Upper lobe of left lung (tissue), 6 donors: ENCODE measurements at regions not wholly inside any gene's neighbourhood (a gene's known extent, or its start where the extent isn't known, plus 50 kb on each side); places are given as distances from the start of the nearest gene placed in this dataset.
"Not testable (repeated sequence)": the region's sequence is repeated elsewhere in the genome, so short reads cannot be mapped to it uniquely, and the experiment has no call there.

ENCODE experiments used
- ATAC-seq, 2 donors: fragments of 200-7000 bp; cut with Tn5 transposase; one replicate each; pipeline ENCODE4 v1.9.1; 2022; ENCODE audit warnings: mild to moderate bottlenecking in 2 of 2, moderate library complexity in 2 of 2; ENCODE audit not compliant: low FRiP score in 2 of 2
- DNase-seq, 2 donors: peaks; one replicate each; pipeline ENCODE4 v3.0.0-alpha.2; 2019 to 2020
- H3K27ac ChIP-seq, 4 donors: fragments of 200-600 bp; sonication (generic); one replicate each; pipeline ENCODE4 v1.5.1; 2016 to 2019
- H3K27me3 ChIP-seq, 4 donors: fragments of 200-600 bp; sonication (generic); one replicate each; pipeline ENCODE4 v1.5.1; 2017 to 2019
- H3K36me3 ChIP-seq, 4 donors: fragments of 200-600 bp; sonication (generic); one replicate each; pipeline ENCODE4 v1.5.1; 2016 to 2019
- H3K4me1 ChIP-seq, 4 donors: fragments of 200-600 bp; sonication (generic); one replicate each; pipeline ENCODE4 v1.5.1; 2018 to 2019
- H3K4me3 ChIP-seq, 4 donors: fragments of 200-600 bp; sonication (generic); one replicate each; pipeline ENCODE4 v1.5.1; 2017 to 2019; ENCODE audit warnings: mild to moderate bottlenecking in 2 of 4, moderate library complexity in 1 of 4
- H3K9me3 ChIP-seq, 4 donors: fragments of 200-600 bp; sonication (generic); one replicate each; pipeline ENCODE4 v1.5.1; 2018 to 2019
- EP300 ChIP-seq, 4 donors: sonication (generic); formaldehyde crosslinking; IDR thresholded peaks; one replicate each; pipeline ENCODE4 v1.5.1; 2017; ENCODE audit warnings: antibody characterized with exemption in 4 of 4, control low read depth in 2 of 4
- POLR2A ChIP-seq, 4 donors: fragments of 450-650 bp; IDR thresholded peaks; one replicate each; pipeline ENCODE4 v1.5.1; 2016 to 2017; ENCODE audit warnings: antibody characterized with exemption in 4 of 4, mild to moderate bottlenecking in 2 of 4
- POLR2AphosphoS5 ChIP-seq, 2 donors: sonication (generic); formaldehyde crosslinking; IDR thresholded peaks; one replicate each; pipeline ENCODE4 v1.5.1; 2017; ENCODE audit warnings: antibody characterized with exemption in 2 of 2
- WGBS, 2 donors: methylation state at CpG; one replicate each; pipeline ENCODE4 v1.1.5; 2017 to 2018; 5-methylcytosine and 5-hydroxymethylcytosine counted together
- TF ChIP-seq, protein P1 (sequence below), 6 experiments: fragments of 450-650 bp in 4 of 6; fragments of 200-600 bp in 2 of 6; sonication (generic) in 2 of 6; IDR thresholded peaks; one replicate each; pipeline ENCODE4 v1.5.1; 2016 to 2019; ENCODE audit warnings: antibody characterized with exemption in 6 of 6
- donor health status: DM: no; HTN: no; CAD: no; lungs with moderate emphysema.
- donor health status: DM: no; HTN: yes; CAD: no; lungs with severe emphysema.

GRCh38 chr3:107461721-107462120 is 61.0 kb upstream of the BBX start:
- H3K27ac ChIP-seq, result no peak overlapping the region
- no peaks in the 10 kb centered on the region for H3K9me3 ChIP-seq
- no peaks in the 10 kb centered on the region for H3K4me1 ChIP-seq
- DNase-seq (no peak), ATAC-seq (no peak)
- no peak overlapping the region for H3K4me3 ChIP-seq
- H3K36me3 ChIP-seq, result no peaks in the 10 kb centered on the region
- WGBS, 2 donors, result 94 to 98% methylated on average over 5 of the region's 5 CpGs
- H3K27me3 ChIP-seq, result no peaks in the 10 kb centered on the region
- TF ChIP-seq POLR2AphosphoS5 (IDR thresholded peaks at IDR 0.05) (no peak), POLR2A (IDR thresholded peaks at IDR 0.05) (no peak), EP300 (IDR thresholded peaks at IDR 0.05) (no peak)
- TF ChIP-seq, protein P1, sequence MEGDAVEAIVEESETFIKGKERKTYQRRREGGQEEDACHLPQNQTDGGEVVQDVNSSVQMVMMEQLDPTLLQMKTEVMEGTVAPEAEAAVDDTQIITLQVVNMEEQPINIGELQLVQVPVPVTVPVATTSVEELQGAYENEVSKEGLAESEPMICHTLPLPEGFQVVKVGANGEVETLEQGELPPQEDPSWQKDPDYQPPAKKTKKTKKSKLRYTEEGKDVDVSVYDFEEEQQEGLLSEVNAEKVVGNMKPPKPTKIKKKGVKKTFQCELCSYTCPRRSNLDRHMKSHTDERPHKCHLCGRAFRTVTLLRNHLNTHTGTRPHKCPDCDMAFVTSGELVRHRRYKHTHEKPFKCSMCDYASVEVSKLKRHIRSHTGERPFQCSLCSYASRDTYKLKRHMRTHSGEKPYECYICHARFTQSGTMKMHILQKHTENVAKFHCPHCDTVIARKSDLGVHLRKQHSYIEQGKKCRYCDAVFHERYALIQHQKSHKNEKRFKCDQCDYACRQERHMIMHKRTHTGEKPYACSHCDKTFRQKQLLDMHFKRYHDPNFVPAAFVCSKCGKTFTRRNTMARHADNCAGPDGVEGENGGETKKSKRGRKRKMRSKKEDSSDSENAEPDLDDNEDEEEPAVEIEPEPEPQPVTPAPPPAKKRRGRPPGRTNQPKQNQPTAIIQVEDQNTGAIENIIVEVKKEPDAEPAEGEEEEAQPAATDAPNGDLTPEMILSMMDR (IDR thresholded peaks at IDR 0.05), result no peak

GRCh38 chr3:107464037-107464436 is 58.7 kb upstream of the BBX start:
- Histone ChIP-seq H3K27me3 (no peaks in the 10 kb centered on the region), H3K9me3 (no peaks in the 10 kb centered on the region), H3K4me3 (no peak overlapping the region), H3K4me1 (no peaks in the 10 kb centered on the region), H3K36me3 (no peaks in the 10 kb centered on the region), H3K27ac (no peak overlapping the region)
- TF ChIP-seq POLR2A (IDR thresholded peaks at IDR 0.05) (no peak), POLR2AphosphoS5 (IDR thresholded peaks at IDR 0.05) (no peak), EP300 (IDR thresholded peaks at IDR 0.05) (no peak)
- TF ChIP-seq, protein P1 (IDR thresholded peaks at IDR 0.05), result no peak
- ATAC-seq, result no peak
- WGBS, 2 donors, result 59 to 69% methylated on average over 2 of the region's 2 CpGs
- DNase-seq, result no peak

GRCh38 chr3:107465064-107465631 is 57.6 kb upstream of the BBX start:
- ATAC-seq (no peak), DNase-seq (no peak)
- 85 to 90% methylated on average over 3 of the region's 3 CpGs for WGBS, 2 donors
- TF ChIP-seq, protein P1 (IDR thresholded peaks at IDR 0.05), result no peak
- no peak for TF ChIP-seq EP300 (IDR thresholded peaks at IDR 0.05)
- TF ChIP-seq POLR2A (IDR thresholded peaks at IDR 0.05), result no peak
- no peak for TF ChIP-seq POLR2AphosphoS5 (IDR thresholded peaks at IDR 0.05)
- Histone ChIP-seq H3K27me3 (no peaks in the 10 kb centered on the region), H3K36me3 (no peaks in the 10 kb centered on the region), H3K27ac (no peak overlapping the region), H3K4me3 (no peak overlapping the region), H3K9me3 (no peaks in the 10 kb centered on the region), H3K4me1 (peaks cover 0 to 2% (median 0%) of the 10 kb centered on the region in 4 donors)

- no peak for TF ChIP-seq POLR2AphosphoS5 (IDR thresholded peaks at IDR 0.05)
- TF ChIP-seq, protein P1 (IDR thresholded peaks at IDR 0.05), result no peak
- TF ChIP-seq EP300 (IDR thresholded peaks at IDR 0.05), result no peak
- TF ChIP-seq POLR2A (IDR thresholded peaks at IDR 0.05), result no peak
- Histone ChIP-seq H3K9me3 (no peaks in the 10 kb centered on the region), H3K27ac (no peak overlapping the region), H3K4me3 (no peak overlapping the region), H3K36me3 (no peaks in the 10 kb centered on the region), H3K27me3 (no peaks in the 10 kb centered on the region), H3K4me1 (peaks cover 3 to 7% (median 5%) of the 10 kb centered on the region in 4 donors)
- DNase-seq (no peak), ATAC-seq (no peak)
- WGBS, 2 donors, result 70 to 80% methylated on average over 1 of the region's 1 CpG
Observed at GRCh38 chr3:107468782-107469181, 54.0 kb upstream of the BBX start.

DNA sequence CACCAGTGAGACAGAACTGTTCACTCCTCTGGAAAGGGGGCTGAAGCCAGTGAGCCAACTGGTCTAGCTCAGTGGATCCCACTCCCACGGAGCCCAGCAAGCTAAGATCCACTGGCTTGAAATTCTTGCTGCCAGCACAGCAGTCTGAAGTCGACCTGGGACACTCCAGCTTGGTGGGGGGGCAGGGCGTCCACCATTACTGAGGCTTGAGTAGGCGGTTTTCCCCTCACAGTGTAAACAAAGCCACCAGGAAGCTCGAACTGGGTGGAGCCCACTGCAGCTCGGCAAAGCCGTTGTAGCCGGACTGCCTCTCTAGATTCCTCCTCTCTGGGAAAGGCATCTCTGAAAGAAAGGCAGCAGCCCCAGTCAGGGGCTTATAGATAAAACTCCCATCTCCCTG is 52.3 kb upstream of the BBX start:
- H3K4me1 ChIP-seq, H3K27ac ChIP-seq, H3K4me3 ChIP-seq, H3K27me3 ChIP-seq, ATAC-seq, H3K9me3 ChIP-seq, H3K36me3 ChIP-seq: not testable (repeated sequence)
- 48% methylated on average over 7 of the region's 8 CpGs; no CpG with 5 or more reads in 1 of the 2 donors for WGBS, 2 donors
- DNase-seq, result peak in 1 of 2 donors; percentile 58
